HCT116 (cell line): ENCODE measurements at regions not wholly inside any gene's neighbourhood (a gene's known extent, or its start where the extent isn't known, plus 50 kb on each side); places are given as distances from the start of the nearest gene placed in this dataset.

ENCODE experiments used
- ATAC-seq: fragments of 200-7000 bp; cut with Tn5 transposase; 2 replicates; pipeline ENCODE4 v1.9.1; 2020; ENCODE audit warnings: mild to moderate bottlenecking, moderate library complexity
- BruUV-seq: library from RNA; stranded (reverse); fragments of 400-500 nt; replicated peaks from 2 replicates; lab custom pipeline; 2021; lab: Mats Ljungman, UMichigan
- CTCF ChIA-PET: fragments of 300-600 bp; sonication (Branson Sonifier 250); formaldehyde crosslinking; loops from one replicate; lab custom pipeline; 2021; ENCODE audit warnings: antibody characterized with exemption; lab: Charles Lee
- POLR2A ChIA-PET: fragments of 300-600, 350-600 bp; sonication (Branson Sonifier 250); formaldehyde crosslinking; loops from one replicate; lab custom pipeline; 2021; ENCODE audit warnings: antibody characterized with exemption; lab: Charles Lee
- RAD21 ChIA-PET, 2 experiments: fragments of 300-600 bp; sonication (Branson Sonifier 250); formaldehyde crosslinking; loops; one replicate each; lab custom pipeline; 2023; ENCODE audit warnings: low total read pairs in 2 of 2; ENCODE audit not compliant: uncharacterized antibody in 2 of 2, unreplicated experiment in 2 of 2, low non-redundant PET in 1 of 2; lab: Charles Lee
- DNase-seq: peaks from one replicate; pipeline ENCODE4 v3.0.0-alpha.2; 2010; ENCODE audit warnings: low read depth, low spot score
- H2AFZ ChIP-seq: fragments of 200-600 bp; shearing (Covaris generic), sonication (generic); 2 replicates; pipeline ENCODE4 v1.6.1; 2017; ENCODE audit warnings: low read depth, mixed run types, mixed read lengths, antibody characterized with exemption, low read length; ENCODE audit not compliant: poor library complexity, severe bottlenecking
- H3K27ac ChIP-seq: 2 replicates; pipeline ENCODE4 v1.5.1; 2012; ENCODE audit warnings: low read depth, low read length
- H3K27me3 ChIP-seq: fragments of 200-600 bp; sonication (generic); 2 replicates; pipeline ENCODE4 v1.6.1; 2016; ENCODE audit warnings: mixed run types, low read length, mixed read lengths; ENCODE audit not compliant: insufficient read depth
- H3K36me3 ChIP-seq, 2 experiments: fragments of 200-500 bp in 1 of 2; fragments of 200-600 bp in 1 of 2; sonication (Bioruptor generic) in 1 of 2; sonication (generic) in 1 of 2; 2 replicates each; pipeline versions ENCODE4 v1.5.1 to v1.6.1; 2014 to 2016; ENCODE audit warnings: low read length in 2 of 2, inconsistent platforms in 1 of 2, mixed read lengths in 1 of 2, mixed run types in 1 of 2; ENCODE audit not compliant: insufficient read depth in 2 of 2, control insufficient read depth in 1 of 2
- H3K4me1 ChIP-seq, 2 experiments: fragments of 200-600 bp in 1 of 2; sonication (generic) in 1 of 2; 2 replicates each; pipeline versions ENCODE4 v1.5.1 to v1.6.1; 2012 to 2017; ENCODE audit warnings: low read length in 2 of 2, inconsistent platforms in 1 of 2, mild to moderate bottlenecking in 1 of 2, mixed read lengths in 1 of 2, mixed run types in 1 of 2, moderate library complexity in 1 of 2; ENCODE audit not compliant: insufficient read depth in 2 of 2, control insufficient read depth in 1 of 2
- H3K4me2 ChIP-seq: fragments of 200-600 bp; sonication (generic); 2 replicates; pipeline ENCODE4 v1.6.1; 2017; ENCODE audit warnings: mixed run types, low read length, mixed read lengths
- H3K4me3 ChIP-seq, 2 experiments: fragments of 200-600 bp in 1 of 2; sonication (generic) in 1 of 2; replicated peaks in 1 of 2; 2 replicates each; pipeline ENCODE4 v1.5.1; 2011 to 2016; ENCODE audit warnings: low read length in 2 of 2, control low read depth in 1 of 2, low read depth in 1 of 2, mild to moderate bottlenecking in 1 of 2, mixed read lengths in 1 of 2, mixed run types in 1 of 2
- H3K79me2 ChIP-seq: fragments of 200-600 bp; sonication (generic); 2 replicates; pipeline ENCODE4 v1.6.1; 2017; ENCODE audit warnings: mild to moderate bottlenecking, mixed run types, low read length, moderate library complexity, mixed read lengths; ENCODE audit not compliant: insufficient read depth
- H3K9ac ChIP-seq: fragments of 200-600 bp; sonication (generic); 2 replicates; pipeline ENCODE4 v1.6.1; 2016; ENCODE audit warnings: low read length, mixed read lengths
- H3K9me2 ChIP-seq: fragments of 200-600 bp; sonication (generic), shearing (Covaris generic); 2 replicates; pipeline ENCODE4 v1.6.1; 2017; ENCODE audit warnings: mixed run types, mild to moderate bottlenecking, moderate library complexity; ENCODE audit not compliant: insufficient read depth
- H3K9me3 ChIP-seq, 2 experiments: fragments of 200-500 bp in 1 of 2; fragments of 200-600 bp in 1 of 2; sonication (Bioruptor generic) in 1 of 2; sonication (generic) in 1 of 2; 2 replicates each; pipeline ENCODE4 v1.6.1; 2014 to 2017; ENCODE audit warnings: low read length in 2 of 2, mixed read lengths in 2 of 2, inconsistent platforms in 1 of 2, low read depth in 1 of 2, mild to moderate bottlenecking in 1 of 2, mixed run types in 1 of 2, moderate library complexity in 1 of 2; ENCODE audit not compliant: control insufficient read depth in 1 of 2, insufficient read depth in 1 of 2
- H4K20me1 ChIP-seq: fragments of 200-600 bp; sonication (generic), shearing (Covaris generic); 2 replicates; pipeline ENCODE4 v1.6.1; 2017; ENCODE audit warnings: mixed run types, mild to moderate bottlenecking, moderate library complexity; ENCODE audit not compliant: insufficient read depth
- EZH2 ChIP-seq: fragments of 200-600 bp; sonication (generic); IDR thresholded peaks from 2 replicates; pipeline ENCODE4 v1.6.1; 2017; ENCODE audit warnings: antibody characterized with exemption, mixed run types
- EZH2phosphoT487 ChIP-seq: fragments of 200-600 bp; IDR thresholded peaks from 2 replicates; pipeline ENCODE4 v1.6.1; 2018; ENCODE audit warnings: antibody characterized with exemption, borderline replicate concordance
- FOSL1 ChIP-seq: IDR thresholded peaks from 2 replicates; pipeline ENCODE4 v1.6.1; 2012; ENCODE audit warnings: low read depth
- MAX ChIP-seq: IDR thresholded peaks from 2 replicates; pipeline ENCODE4 v1.6.1; 2012
- REST ChIP-seq: IDR thresholded peaks from 2 replicates; pipeline ENCODE4 v1.6.1; 2012; ENCODE audit warnings: low read depth
- ZFX ChIP-seq: fragments of 450-650 bp; IDR thresholded peaks from 2 replicates; pipeline ENCODE4 v1.6.1; 2017
- ZNF274 ChIP-seq: fragments of 200-500 bp; sonication (Bioruptor generic); IDR thresholded peaks from 2 replicates; pipeline ENCODE4 v1.6.1; 2014; ENCODE audit warnings: mild to moderate bottlenecking, low read depth, low read length, inconsistent platforms
- intact Hi-C: fragments of 100-400 bp; cut with micrococcal nuclease; formaldehyde crosslinking; loops from 2 replicates; pipeline ENCODE4 v1.10.0; 2022
- TF ChIP-seq, protein P1 (sequence below): IDR thresholded peaks from 2 replicates; pipeline ENCODE4 v1.6.1; 2011; ENCODE audit warnings: mild to moderate bottlenecking, low read length, moderate library complexity; ENCODE audit not compliant: insufficient replicate concordance; ENCODE audit errors: extremely low read depth

DNA sequence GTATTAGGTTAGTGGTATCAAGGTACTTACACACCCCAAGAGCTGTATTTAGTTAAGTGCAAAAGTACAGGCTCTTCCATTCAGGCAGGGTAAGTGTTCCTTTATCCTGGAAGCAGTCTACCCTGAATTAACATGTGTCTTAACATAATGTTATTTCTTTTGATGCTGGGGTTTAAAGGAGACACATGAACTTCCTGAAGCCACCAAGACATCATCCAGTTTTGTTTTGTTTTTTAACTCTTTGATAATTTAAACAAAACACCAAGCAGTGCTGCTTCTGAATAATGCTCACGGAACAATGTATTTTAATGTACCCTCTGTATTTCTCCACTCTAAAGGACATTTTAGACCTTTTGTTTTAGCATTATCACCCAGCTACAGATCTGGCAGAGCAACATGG, 50.5 kb upstream of the PLCB4 start:
- no peak overlapping the region for H3K27ac ChIP-seq
- no TSS peak for BruUV-seq
- H3K4me1 ChIP-seq, result peaks cover 3 to 6% of the 10 kb centered on the region in 2 experiments; a peak in 2 of 4 replicates
- no peaks in the 10 kb centered on the region for H3K9me2 ChIP-seq
- no peak overlapping the region for H3K9ac ChIP-seq
- no peaks in the 10 kb centered on the region for H3K9me3 ChIP-seq
- TF ChIP-seq ZNF274 (no peak), EZH2phosphoT487 (no peak), FOSL1 (no peak), MAX (no peak), REST (no peak), ZFX (no peak), EZH2 (no peak)
- TF ChIP-seq, protein P1, sequence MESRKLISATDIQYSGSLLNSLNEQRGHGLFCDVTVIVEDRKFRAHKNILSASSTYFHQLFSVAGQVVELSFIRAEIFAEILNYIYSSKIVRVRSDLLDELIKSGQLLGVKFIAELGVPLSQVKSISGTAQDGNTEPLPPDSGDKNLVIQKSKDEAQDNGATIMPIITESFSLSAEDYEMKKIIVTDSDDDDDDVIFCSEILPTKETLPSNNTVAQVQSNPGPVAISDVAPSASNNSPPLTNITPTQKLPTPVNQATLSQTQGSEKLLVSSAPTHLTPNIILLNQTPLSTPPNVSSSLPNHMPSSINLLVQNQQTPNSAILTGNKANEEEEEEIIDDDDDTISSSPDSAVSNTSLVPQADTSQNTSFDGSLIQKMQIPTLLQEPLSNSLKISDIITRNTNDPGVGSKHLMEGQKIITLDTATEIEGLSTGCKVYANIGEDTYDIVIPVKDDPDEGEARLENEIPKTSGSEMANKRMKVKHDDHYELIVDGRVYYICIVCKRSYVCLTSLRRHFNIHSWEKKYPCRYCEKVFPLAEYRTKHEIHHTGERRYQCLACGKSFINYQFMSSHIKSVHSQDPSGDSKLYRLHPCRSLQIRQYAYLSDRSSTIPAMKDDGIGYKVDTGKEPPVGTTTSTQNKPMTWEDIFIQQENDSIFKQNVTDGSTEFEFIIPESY, result no peak
- DNase-seq (no peak), ATAC-seq (no peak)
- CTCF ChIA-PET, result no interaction called here
- H3K4me3 ChIP-seq, result no peak overlapping the region
- H2AFZ ChIP-seq, result no peak overlapping the region
- no peaks in the 10 kb centered on the region for H3K36me3 ChIP-seq
- RAD21 ChIA-PET, result no interaction called here
- H3K4me2 ChIP-seq, result no peak overlapping the region
- intact Hi-C loops, result no loop called here
- no peaks in the 10 kb centered on the region for H3K79me2 ChIP-seq
- POLR2A ChIA-PET, result no interaction called here
- no peaks in the 10 kb centered on the region for H3K27me3 ChIP-seq
- no peaks in the 10 kb centered on the region for H4K20me1 ChIP-seq
